CD8-positive, alpha-beta memory T cell (primary cell): ENCODE measurements at regions not wholly inside any gene's neighbourhood (a gene's known extent, or its start where the extent isn't known, plus 50 kb on each side); places are given as distances from the start of the nearest gene placed in this dataset.

Experiments used
- CTCF ChIA-PET: fragments of 350-600 bp; sonication (Branson Sonifier 250); formaldehyde crosslinking; loops from one replicate; lab custom pipeline; 2021; ENCODE audit warnings: antibody characterized with exemption; lab: Charles Lee
- POLR2A ChIA-PET: fragments of 350-600 bp; sonication (Branson Sonifier 250); formaldehyde crosslinking; loops from one replicate; lab custom pipeline; 2021; ENCODE audit warnings: antibody characterized with exemption; lab: Charles Lee
- DNase-seq, 5 donors: peaks; one replicate each; pipeline versions ENCODE4 v3.0.0 to v3.0.0-alpha.2; 2020 to 2022; ENCODE audit warnings: mixed read lengths in 1 of 5
- H3K27ac ChIP-seq: one replicate; pipeline ENCODE4 v1.7.0; 2013; ENCODE audit warnings: low read depth, mild to moderate bottlenecking, low read length, moderate library complexity
- H3K27me3 ChIP-seq: 2 replicates; pipeline ENCODE4 v1.7.0; 2013; ENCODE audit warnings: low read length, mild to moderate bottlenecking; ENCODE audit not compliant: insufficient read depth, poor library complexity, severe bottlenecking
- H3K36me3 ChIP-seq: 2 replicates; pipeline ENCODE4 v1.7.0; 2013; ENCODE audit warnings: mild to moderate bottlenecking, low read length, moderate library complexity; ENCODE audit not compliant: insufficient read depth
- H3K4me1 ChIP-seq: 2 replicates; pipeline ENCODE4 v1.7.0; 2013; ENCODE audit warnings: mild to moderate bottlenecking, low read length, moderate library complexity; ENCODE audit not compliant: insufficient read depth
- H3K4me3 ChIP-seq: 2 replicates; pipeline ENCODE4 v1.7.0; 2013; ENCODE audit warnings: mild to moderate bottlenecking, low read length
- H3K9me3 ChIP-seq: 2 replicates; pipeline ENCODE4 v1.7.0; 2013; ENCODE audit warnings: mild to moderate bottlenecking, low read length
- H3K27ac Mint-ChIP-seq, 8 donors: one replicate each; pipeline ENCODE4 v1.8.0; 2020 to 2021; ENCODE audit warnings: mixed read lengths in 8 of 8, mild to moderate bottlenecking in 6 of 8, inconsistent platforms in 3 of 8, moderate library complexity in 3 of 8
- H3K27me3 Mint-ChIP-seq, 2 donors: one replicate each; pipeline ENCODE4 v1.8.0; 2020 to 2021; ENCODE audit warnings: mixed read lengths in 2 of 2, mild to moderate bottlenecking in 1 of 2, moderate library complexity in 1 of 2
- H3K36me3 Mint-ChIP-seq, 3 donors: one replicate each; pipeline ENCODE4 v1.8.0; 2020 to 2021; ENCODE audit warnings: mixed read lengths in 3 of 3, inconsistent platforms in 1 of 3, mild to moderate bottlenecking in 1 of 3
- H3K4me1 Mint-ChIP-seq, 3 donors: one replicate each; pipeline ENCODE4 v1.8.0; 2020 to 2021; ENCODE audit warnings: mixed read lengths in 3 of 3, inconsistent platforms in 1 of 3, mild to moderate bottlenecking in 1 of 3
- H3K4me3 Mint-ChIP-seq, 7 donors: one replicate each; pipeline ENCODE4 v1.8.0; 2020 to 2021; ENCODE audit warnings: mixed read lengths in 7 of 7, mild to moderate bottlenecking in 6 of 7, moderate library complexity in 4 of 7, inconsistent platforms in 2 of 7
- H3K9me3 Mint-ChIP-seq, 5 donors: one replicate each; pipeline ENCODE4 v1.8.0; 2020 to 2022; ENCODE audit warnings: mixed read lengths in 5 of 5, mild to moderate bottlenecking in 3 of 5, moderate library complexity in 2 of 5, inconsistent platforms in 1 of 5

- H3K4me3 ChIP-seq = no peak overlapping the region
- CTCF ChIA-PET = no interaction called here
Observed at GRCh38 chr18:65544701-65545100, 206.1 kb upstream of the CDH7 start.

GRCh38 chr18:65527879-65528633 is 222.8 kb upstream of the CDH7 start:
- H3K4me3 Mint-ChIP-seq = no peak overlapping the region
- POLR2A ChIA-PET = no interaction called here
- H3K9me3 Mint-ChIP-seq = peaks cover 4 to 36% (median 14%) of the 10 kb centered on the region in 5 donors
- H3K36me3 ChIP-seq = no peaks in the 10 kb centered on the region
- no peak overlapping the region for H3K27ac ChIP-seq
- no peak overlapping the region for H3K4me3 ChIP-seq
- H3K9me3 ChIP-seq = no peaks in the 10 kb centered on the region
- H3K4me1 Mint-ChIP-seq = no peaks in the 10 kb centered on the region
- H3K27ac Mint-ChIP-seq = no peak overlapping the region
- no peak for DNase-seq
- no peaks in the 10 kb centered on the region for H3K36me3 Mint-ChIP-seq
- H3K4me1 ChIP-seq = no peaks in the 10 kb centered on the region
- H3K27me3 Mint-ChIP-seq = no peaks in the 10 kb centered on the region
- no peaks in the 10 kb centered on the region for H3K27me3 ChIP-seq
- CTCF ChIA-PET = no interaction called here

More at GRCh38 chr18:65544701-65545100, 206.1 kb upstream of the CDH7 start:
- no peak for DNase-seq
- Mint-ChIP-seq H3K27ac (no peak overlapping the region), H3K27me3 (no peaks in the 10 kb centered on the region), H3K4me1 (no peaks in the 10 kb centered on the region), H3K9me3 (peaks cover 0 to 41% (median 11%) of the 10 kb centered on the region in 5 donors), H3K4me3 (no peak overlapping the region), H3K36me3 (peaks cover 0 to 3% (median 0%) of the 10 kb centered on the region in 3 donors)
- Histone ChIP-seq H3K4me1 (no peaks in the 10 kb centered on the region), H3K27ac (no peak overlapping the region), H3K36me3 (no peaks in the 10 kb centered on the region), H3K9me3 (no peaks in the 10 kb centered on the region), H3K27me3 (no peaks in the 10 kb centered on the region)
- POLR2A ChIA-PET = no interaction called here

GRCh38 chr18:65526099-65526498 is 224.7 kb upstream of the CDH7 start:
- H3K27me3 ChIP-seq = no peaks in the 10 kb centered on the region
- Mint-ChIP-seq H3K27ac (no peak overlapping the region), H3K4me3 (no peak overlapping the region), H3K4me1 (no peaks in the 10 kb centered on the region), H3K36me3 (peaks cover 0 to 4% (median 0%) of the 10 kb centered on the region in 3 donors), H3K9me3 (peaks cover 7 to 33% (median 14%) of the 10 kb centered on the region in 5 donors), H3K27me3 (no peaks in the 10 kb centered on the region)
- no peak overlapping the region for H3K27ac ChIP-seq
- POLR2A ChIA-PET = no interaction called here
- H3K4me3 ChIP-seq = no peak overlapping the region
- no peaks in the 10 kb centered on the region for H3K4me1 ChIP-seq
- no peaks in the 10 kb centered on the region for H3K36me3 ChIP-seq
- CTCF ChIA-PET = no interaction called here
- H3K9me3 ChIP-seq = no peaks in the 10 kb centered on the region
- no peak for DNase-seq

- Mint-ChIP-seq H3K9me3 (peaks cover 9 to 35% (median 14%) of the 10 kb centered on the region in 5 donors), H3K4me1 (no peaks in the 10 kb centered on the region), H3K36me3 (peaks cover 0 to 4% (median 0%) of the 10 kb centered on the region in 3 donors), H3K4me3 (no peak overlapping the region), H3K27ac (no peak overlapping the region), H3K27me3 (no peaks in the 10 kb centered on the region)
- ChIA-PET POLR2A (no interaction called here), CTCF (no interaction called here)
- DNase-seq = no peak
- no peaks in the 10 kb centered on the region for H3K27me3 ChIP-seq
- no peak overlapping the region for H3K4me3 ChIP-seq
- H3K9me3 ChIP-seq = no peaks in the 10 kb centered on the region
- no peaks in the 10 kb centered on the region for H3K36me3 ChIP-seq
- no peaks in the 10 kb centered on the region for H3K4me1 ChIP-seq
- no peak overlapping the region for H3K27ac ChIP-seq
Observed at GRCh38 chr18:65523461-65523860, 227.4 kb upstream of the CDH7 start.

- H3K4me3 ChIP-seq = no peak overlapping the region
- Mint-ChIP-seq H3K27me3 (no peaks in the 10 kb centered on the region), H3K36me3 (peaks cover 0 to 4% (median 0%) of the 10 kb centered on the region in 3 donors), H3K4me1 (no peaks in the 10 kb centered on the region), H3K27ac (no peak overlapping the region), H3K4me3 (no peak overlapping the region), H3K9me3 (peaks cover 9 to 33% (median 14%) of the 10 kb centered on the region in 5 donors)
- no peaks in the 10 kb centered on the region for H3K27me3 ChIP-seq
- H3K4me1 ChIP-seq = no peaks in the 10 kb centered on the region
- H3K9me3 ChIP-seq = no peaks in the 10 kb centered on the region
- ChIA-PET CTCF (no interaction called here), POLR2A (no interaction called here)
- H3K27ac ChIP-seq = no peak overlapping the region
- DNase-seq = no peak
- no peaks in the 10 kb centered on the region for H3K36me3 ChIP-seq
Observed at GRCh38 chr18:65522907-65523306, 227.9 kb upstream of the CDH7 start.

GRCh38 chr18:65516209-65516608 is 234.6 kb upstream of the CDH7 start:
- CTCF ChIA-PET = no interaction called here
- H3K9me3 ChIP-seq = no peaks in the 10 kb centered on the region
- Mint-ChIP-seq H3K27me3 (no peaks in the 10 kb centered on the region), H3K27ac (no peak overlapping the region), H3K4me3 (no peak overlapping the region), H3K9me3 (peaks cover 0 to 14% (median 5%) of the 10 kb centered on the region in 5 donors), H3K36me3 (no peaks in the 10 kb centered on the region), H3K4me1 (no peaks in the 10 kb centered on the region)
- H3K36me3 ChIP-seq = no peaks in the 10 kb centered on the region
- POLR2A ChIA-PET = no interaction called here
- no peaks in the 10 kb centered on the region for H3K4me1 ChIP-seq
- no peaks in the 10 kb centered on the region for H3K27me3 ChIP-seq
- DNase-seq = no peak
- H3K27ac ChIP-seq = no peak overlapping the region
- H3K4me3 ChIP-seq = no peak overlapping the region

GRCh38 chr18:65498605-65499004 is 252.2 kb upstream of the CDH7 start:
- Mint-ChIP-seq H3K27ac (no peak overlapping the region), H3K27me3 (no peaks in the 10 kb centered on the region), H3K9me3 (peaks cover 0 to 29% (median 7%) of the 10 kb centered on the region in 5 donors), H3K36me3 (no peaks in the 10 kb centered on the region), H3K4me1 (no peaks in the 10 kb centered on the region), H3K4me3 (no peak overlapping the region)
- no peaks in the 10 kb centered on the region for H3K9me3 ChIP-seq
- no peak for DNase-seq
- no peak overlapping the region for H3K4me3 ChIP-seq
- no peaks in the 10 kb centered on the region for H3K27me3 ChIP-seq
- POLR2A ChIA-PET = no interaction called here
- H3K27ac ChIP-seq = no peak overlapping the region
- no peaks in the 10 kb centered on the region for H3K36me3 ChIP-seq
- no peaks in the 10 kb centered on the region for H3K4me1 ChIP-seq
- CTCF ChIA-PET = no interaction called here

- Histone ChIP-seq H3K27me3 (no peaks in the 10 kb centered on the region), H3K4me1 (no peaks in the 10 kb centered on the region), H3K4me3 (no peak overlapping the region), H3K9me3 (no peaks in the 10 kb centered on the region), H3K36me3 (no peaks in the 10 kb centered on the region), H3K27ac (no peak overlapping the region)
- Mint-ChIP-seq H3K9me3 (peaks cover 2 to 37% (median 6%) of the 10 kb centered on the region in 5 donors), H3K27me3 (no peaks in the 10 kb centered on the region), H3K4me3 (no peak overlapping the region), H3K4me1 (no peaks in the 10 kb centered on the region), H3K36me3 (no peaks in the 10 kb centered on the region), H3K27ac (no peak overlapping the region)
- no peak for DNase-seq
- ChIA-PET CTCF (no interaction called here), POLR2A (no interaction called here)
Observed at GRCh38 chr18:65487569-65487968, 263.2 kb upstream of the CDH7 start.
